C4-2B (cell line): ENCODE measurements at regions not wholly inside any gene's neighbourhood (a gene's known extent, or its start where the extent isn't known, plus 50 kb on each side); places are given as distances from the start of the nearest gene placed in this dataset.

Experiments
- CTCF ChIP-seq: fragments of 450-650 bp; conservative IDR thresholded peaks from 2 replicates; pipeline ENCODE4 v1.5.1; 2017; ENCODE audit warnings: mild to moderate bottlenecking
- ZFX ChIP-seq: fragments of 450-650 bp; IDR thresholded peaks from 2 replicates; pipeline ENCODE4 v1.6.1; 2017

- TF ChIP-seq CTCF = no peak
- no peak for TF ChIP-seq ZFX
These were observed 216.6 kb upstream of the PRICKLE2 start for GRCh38 chr3:64441861-64442260.
